ENCODE measurements at regions not wholly inside any gene's neighbourhood (a gene's known extent, or its start where the extent isn't known, plus 50 kb on each side); places are given as distances from the start of the nearest gene placed in this dataset.

DNA sequence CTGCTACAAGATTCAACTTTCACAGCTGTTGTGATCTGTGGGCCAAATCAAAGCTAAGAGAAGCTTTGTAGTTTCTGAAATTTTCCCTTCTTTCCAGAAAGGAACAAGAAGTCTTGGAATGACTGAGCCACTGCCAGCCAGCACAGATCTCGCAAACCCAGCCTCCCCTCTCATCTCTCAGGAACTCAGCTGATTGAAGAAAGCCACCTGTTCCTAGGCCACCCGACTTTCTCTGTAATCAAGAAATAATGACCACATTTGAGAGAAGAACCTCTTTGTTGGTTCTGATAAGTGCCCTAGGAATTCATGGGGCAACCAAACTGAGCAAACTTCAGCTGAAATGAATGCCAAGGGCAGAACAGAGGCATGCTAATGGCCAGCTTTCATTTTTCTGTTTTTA lies 61.7 kb downstream of the HDGFL1 start:
- peak; percentile 62 for ATAC-seq (ENCODE audit: insufficient read depth, low FRiP score)
- no peak for TF ChIP-seq CTCF (IDR thresholded peaks at IDR 0.05; ENCODE audit: control extremely low read depth, extremely low read depth)
- no peaks in the 10 kb centered on the region for H3K36me3 ChIP-seq (ENCODE audit: control insufficient read depth in 4 of 4, insufficient read depth in 4 of 4, low read length in 4 of 4)
- DNase-seq = peak; percentile 50 to 80 (median 65)
- peaks cover 0 to 6% (median 0%) of the 10 kb centered on the region in 4 donors for H3K9me3 ChIP-seq (ENCODE audit: control insufficient read depth in 4 of 4, insufficient read depth in 3 of 4, low read length in 3 of 4)
- H3K9ac ChIP-seq (ENCODE audit: insufficient read depth in 1 of 2, low read length in 2 of 2) = no peak overlapping the region
- 55 to 73% methylated on average over 2 of the region's 2 CpGs for WGBS, 2 donors
- no peak overlapping the region for H3K27ac ChIP-seq (ENCODE audit: low read depth in 1 of 2, low read length in 1 of 2)
- H3K27me3 ChIP-seq (ENCODE audit: control insufficient read depth in 3 of 3, insufficient read depth in 3 of 3, low read length in 2 of 3) = no peaks in the 10 kb centered on the region
- no peak overlapping the region for H3K4me3 ChIP-seq
- H3K4me1 ChIP-seq (ENCODE audit: control insufficient read depth in 5 of 5, insufficient read depth in 5 of 5, low read length in 5 of 5) = peaks cover 0 to 16% (median 9%) of the 10 kb centered on the region in 5 donors

- DNase-seq = no peak
- no peak for TF ChIP-seq CTCF (IDR thresholded peaks at IDR 0.05; ENCODE audit: control extremely low read depth, extremely low read depth)
- H3K27me3 ChIP-seq (ENCODE audit: control insufficient read depth in 3 of 3, insufficient read depth in 3 of 3, low read length in 2 of 3) = no peaks in the 10 kb centered on the region
- no peak overlapping the region for H3K9ac ChIP-seq (ENCODE audit: insufficient read depth in 1 of 2, low read length in 2 of 2)
- WGBS, 2 donors = 87 to 93% methylated on average over 2 of the region's 2 CpGs
- H3K4me1 ChIP-seq (ENCODE audit: control insufficient read depth in 5 of 5, insufficient read depth in 5 of 5, low read length in 5 of 5) = peaks cover 0 to 16% (median 9%) of the 10 kb centered on the region in 5 donors
- H3K36me3 ChIP-seq (ENCODE audit: control insufficient read depth in 4 of 4, insufficient read depth in 4 of 4, low read length in 4 of 4) = no peaks in the 10 kb centered on the region
- H3K9me3 ChIP-seq (ENCODE audit: control insufficient read depth in 4 of 4, insufficient read depth in 3 of 4, low read length in 3 of 4) = no peaks in the 10 kb centered on the region
- no peak overlapping the region for H3K27ac ChIP-seq (ENCODE audit: low read depth in 1 of 2, low read length in 1 of 2)
- H3K4me3 ChIP-seq = no peak overlapping the region
- no peak for ATAC-seq (ENCODE audit: insufficient read depth, low FRiP score)
Observed at GRCh38 chr6:22632581-22633145, 63.3 kb downstream of the HDGFL1 start.

- 85 to 93% methylated on average over 4 of the region's 4 CpGs for WGBS, 2 donors
- H3K36me3 ChIP-seq (ENCODE audit: control insufficient read depth in 4 of 4, insufficient read depth in 4 of 4, low read length in 4 of 4) = no peaks in the 10 kb centered on the region
- H3K4me3 ChIP-seq = no peak overlapping the region
- no peaks in the 10 kb centered on the region for H3K27me3 ChIP-seq (ENCODE audit: control insufficient read depth in 3 of 3, insufficient read depth in 3 of 3, low read length in 2 of 3)
- H3K9ac ChIP-seq (ENCODE audit: insufficient read depth in 1 of 2, low read length in 2 of 2) = no peak overlapping the region
- DNase-seq (no peak), ATAC-seq (ENCODE audit: insufficient read depth, low FRiP score) (no peak)
- no peaks in the 10 kb centered on the region for H3K9me3 ChIP-seq (ENCODE audit: control insufficient read depth in 4 of 4, insufficient read depth in 3 of 4, low read length in 3 of 4)
- no peak overlapping the region for H3K27ac ChIP-seq (ENCODE audit: low read depth in 1 of 2, low read length in 1 of 2)
- H3K4me1 ChIP-seq (ENCODE audit: control insufficient read depth in 5 of 5, insufficient read depth in 5 of 5, low read length in 5 of 5) = peaks cover 0 to 8% (median 6%) of the 10 kb centered on the region in 5 donors
- TF ChIP-seq CTCF (IDR thresholded peaks at IDR 0.05; ENCODE audit: control extremely low read depth, extremely low read depth) = no peak
Observed at GRCh38 chr6:22636452-22636851, 67.1 kb downstream of the HDGFL1 start.

DNA sequence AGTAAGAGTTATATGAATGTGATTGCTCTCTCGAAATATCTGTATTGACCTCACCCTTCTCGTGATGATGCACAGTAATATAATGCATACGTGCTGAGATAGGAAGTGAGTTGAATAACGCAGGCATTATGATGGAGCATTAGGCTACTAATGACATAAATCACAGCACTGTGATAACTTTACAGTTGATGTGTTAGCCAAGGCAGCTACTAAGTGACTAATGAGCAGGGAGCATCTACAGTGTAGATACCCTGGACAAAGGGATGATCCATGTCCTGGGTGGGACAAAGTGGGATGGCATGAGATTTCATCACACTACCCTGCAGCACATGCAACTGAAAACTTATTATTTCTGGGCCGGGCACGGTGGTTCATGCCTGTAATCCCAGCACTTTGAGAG lies 68.4 kb downstream of the HDGFL1 start:
- Histone ChIP-seq H3K4me3 (no peak overlapping the region), H3K27me3 (ENCODE audit: control insufficient read depth in 3 of 3, insufficient read depth in 3 of 3, low read length in 2 of 3) (no peaks in the 10 kb centered on the region), H3K27ac (ENCODE audit: low read depth in 1 of 2, low read length in 1 of 2) (no peak overlapping the region), H3K9me3 (ENCODE audit: control insufficient read depth in 4 of 4, insufficient read depth in 3 of 4, low read length in 3 of 4) (no peaks in the 10 kb centered on the region), H3K36me3 (ENCODE audit: control insufficient read depth in 4 of 4, insufficient read depth in 4 of 4, low read length in 4 of 4) (no peaks in the 10 kb centered on the region), H3K9ac (ENCODE audit: insufficient read depth in 1 of 2, low read length in 2 of 2) (no peak overlapping the region), H3K4me1 (ENCODE audit: control insufficient read depth in 5 of 5, insufficient read depth in 5 of 5, low read length in 5 of 5) (peaks cover 0 to 2% (median 0%) of the 10 kb centered on the region in 5 donors)
- no peak for DNase-seq
- WGBS, 2 donors = 97% methylated on average over 6 of the region's 6 CpGs
- no peak for TF ChIP-seq CTCF (IDR thresholded peaks at IDR 0.05; ENCODE audit: control extremely low read depth, extremely low read depth)
- no peak for ATAC-seq (ENCODE audit: insufficient read depth, low FRiP score)

Data from lung (tissue), 11 donors.